ENCODE measurements at regions not wholly inside any gene's neighbourhood (a gene's known extent, or its start where the extent isn't known, plus 50 kb on each side); places are given as distances from the start of the nearest gene placed in this dataset.

DNA sequence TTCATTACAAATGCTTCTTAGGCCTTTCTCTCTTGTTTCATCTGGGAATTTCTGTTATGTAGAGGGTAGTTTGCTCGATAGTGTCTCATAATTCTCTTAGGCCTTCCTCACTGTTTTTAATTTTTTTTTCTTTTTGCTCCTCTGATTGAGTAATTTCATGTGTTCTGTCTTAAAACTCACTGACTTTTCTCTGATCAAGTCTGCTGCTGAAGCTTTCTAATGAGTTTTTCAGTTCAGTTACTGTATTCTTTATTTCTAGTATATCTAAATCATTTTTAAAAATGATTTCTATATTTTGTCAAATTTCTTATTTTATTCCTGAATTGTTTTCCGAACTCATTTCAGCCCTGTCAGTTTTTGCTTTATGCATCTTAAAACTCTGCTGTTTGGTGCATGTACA, 228.0 kb downstream of the MID1IP1 start:
- Histone ChIP-seq H3K4me3 (ENCODE audit: low read length) (no peak overlapping the region), H3K9me3 (ENCODE audit: control insufficient read depth, insufficient read depth, low read length) (peaks cover 6% of the 10 kb centered on the region), H3K27me3 (ENCODE audit: control insufficient read depth, insufficient read depth, low read length) (no peaks in the 10 kb centered on the region), H3K27ac (ENCODE audit: low read length) (no peak overlapping the region), H3K4me1 (ENCODE audit: control insufficient read depth, insufficient read depth, low read length) (no peaks in the 10 kb centered on the region), H3K36me3 (ENCODE audit: control insufficient read depth, insufficient read depth, low read length) (no peaks in the 10 kb centered on the region)
- TF ChIP-seq, protein P1, sequence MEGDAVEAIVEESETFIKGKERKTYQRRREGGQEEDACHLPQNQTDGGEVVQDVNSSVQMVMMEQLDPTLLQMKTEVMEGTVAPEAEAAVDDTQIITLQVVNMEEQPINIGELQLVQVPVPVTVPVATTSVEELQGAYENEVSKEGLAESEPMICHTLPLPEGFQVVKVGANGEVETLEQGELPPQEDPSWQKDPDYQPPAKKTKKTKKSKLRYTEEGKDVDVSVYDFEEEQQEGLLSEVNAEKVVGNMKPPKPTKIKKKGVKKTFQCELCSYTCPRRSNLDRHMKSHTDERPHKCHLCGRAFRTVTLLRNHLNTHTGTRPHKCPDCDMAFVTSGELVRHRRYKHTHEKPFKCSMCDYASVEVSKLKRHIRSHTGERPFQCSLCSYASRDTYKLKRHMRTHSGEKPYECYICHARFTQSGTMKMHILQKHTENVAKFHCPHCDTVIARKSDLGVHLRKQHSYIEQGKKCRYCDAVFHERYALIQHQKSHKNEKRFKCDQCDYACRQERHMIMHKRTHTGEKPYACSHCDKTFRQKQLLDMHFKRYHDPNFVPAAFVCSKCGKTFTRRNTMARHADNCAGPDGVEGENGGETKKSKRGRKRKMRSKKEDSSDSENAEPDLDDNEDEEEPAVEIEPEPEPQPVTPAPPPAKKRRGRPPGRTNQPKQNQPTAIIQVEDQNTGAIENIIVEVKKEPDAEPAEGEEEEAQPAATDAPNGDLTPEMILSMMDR (IDR thresholded peaks at IDR 0.05) = no peak
- Mint-ChIP-seq H3K27ac (no peak overlapping the region), H3K36me3 (peaks cover 19% of the 10 kb centered on the region), H3K9me3 (peaks cover 10 to 11% of the 10 kb centered on the region in 2 donors), H3K27me3 (ENCODE audit: low read depth in 2 of 2) (peaks cover 3 to 18% of the 10 kb centered on the region in 2 donors), H3K4me1 (no peaks in the 10 kb centered on the region), H3K4me3 (no peak overlapping the region)
- intact Hi-C loops (cut with micrococcal nuclease) = no loop called here
- ATAC-seq (no peak), DNase-seq (no peak)
- WGBS (ENCODE audit: insufficient coverage) = no CpG with 5 or more reads among the region's 2 CpGs

DNA sequence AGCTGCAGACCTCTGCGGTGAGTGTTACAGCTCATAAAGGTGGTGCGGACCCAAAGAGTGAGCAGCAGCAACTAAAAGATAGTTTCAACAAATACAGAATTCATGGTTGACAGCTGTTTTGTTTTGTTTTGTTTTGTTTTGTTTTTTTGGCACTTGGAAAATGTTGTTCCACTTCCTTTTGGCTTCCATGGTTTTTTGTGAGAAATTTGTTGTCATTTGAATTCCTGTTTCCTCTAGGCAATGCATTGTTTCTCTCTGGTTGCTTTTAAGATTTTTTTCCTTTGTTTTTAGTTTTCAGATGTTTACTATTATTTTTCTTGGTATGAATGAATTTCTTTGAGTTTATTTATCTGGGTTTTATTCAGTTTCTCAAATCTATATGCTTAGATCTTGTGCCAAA, 229.4 kb downstream of the MID1IP1 start:
- intact Hi-C loops (cut with micrococcal nuclease) = no loop called here
- Histone ChIP-seq H3K4me3 (ENCODE audit: low read length) (no peak overlapping the region), H3K27ac (ENCODE audit: low read length) (no peak overlapping the region), H3K4me1 (ENCODE audit: control insufficient read depth, insufficient read depth, low read length) (no peaks in the 10 kb centered on the region), H3K9me3 (ENCODE audit: control insufficient read depth, insufficient read depth, low read length) (peaks cover 6% of the 10 kb centered on the region), H3K36me3 (ENCODE audit: control insufficient read depth, insufficient read depth, low read length) (no peaks in the 10 kb centered on the region), H3K27me3 (ENCODE audit: control insufficient read depth, insufficient read depth, low read length) (no peaks in the 10 kb centered on the region)
- ATAC-seq (no peak), DNase-seq (no peak)
- Mint-ChIP-seq H3K4me3 (no peak overlapping the region), H3K27ac (no peak overlapping the region), H3K9me3 (peaks cover 10 to 11% of the 10 kb centered on the region in 2 donors), H3K4me1 (no peaks in the 10 kb centered on the region), H3K36me3 (peaks cover 19% of the 10 kb centered on the region), H3K27me3 (ENCODE audit: low read depth in 2 of 2) (peaks cover 3 to 14% of the 10 kb centered on the region in 2 donors)
- WGBS (ENCODE audit: insufficient coverage) = 94% methylated on average over 2 of the region's 2 CpGs
- TF ChIP-seq, protein P1 (IDR thresholded peaks at IDR 0.05) = no peak

DNA sequence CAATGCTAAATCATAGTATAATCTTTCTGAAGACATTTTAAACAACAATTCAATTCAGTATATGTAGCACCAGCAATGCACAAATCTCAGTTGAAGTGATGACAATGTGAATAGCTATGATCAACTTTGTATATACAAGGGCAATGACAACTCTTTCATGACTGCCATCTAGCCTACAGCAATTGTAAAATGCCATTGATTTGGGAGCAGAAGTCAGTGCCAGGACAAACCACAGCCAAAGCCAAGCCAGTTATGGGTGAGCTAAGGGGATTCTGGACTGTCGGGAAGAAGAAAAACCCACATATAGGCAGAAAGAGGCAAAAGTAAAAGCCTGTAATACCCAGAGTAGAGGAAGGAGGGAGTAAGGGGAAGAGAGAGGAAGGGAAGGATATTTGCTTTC, 238.6 kb downstream of the MID1IP1 start:
- no peaks in the 10 kb centered on the region for H3K9me3 ChIP-seq (ENCODE audit: control insufficient read depth, insufficient read depth, low read length)
- TF ChIP-seq, protein P1 (IDR thresholded peaks at IDR 0.05) = no peak
- ATAC-seq (no peak), DNase-seq (no peak)
- H3K27me3 ChIP-seq (ENCODE audit: control insufficient read depth, insufficient read depth, low read length) = no peaks in the 10 kb centered on the region
- H3K4me3 Mint-ChIP-seq = no peak overlapping the region
- H3K27ac ChIP-seq (ENCODE audit: low read length) = no peak overlapping the region
- H3K9me3 Mint-ChIP-seq = no peaks in the 10 kb centered on the region
- H3K4me1 Mint-ChIP-seq = no peaks in the 10 kb centered on the region
- H3K4me3 ChIP-seq (ENCODE audit: low read length) = no peak overlapping the region
- intact Hi-C loops (cut with micrococcal nuclease) = no loop called here
- no CpG with 5 or more reads among the region's 1 CpG for WGBS (ENCODE audit: insufficient coverage)
- no peaks in the 10 kb centered on the region for H3K4me1 ChIP-seq (ENCODE audit: control insufficient read depth, insufficient read depth, low read length)
- H3K27ac Mint-ChIP-seq = no peak overlapping the region
- no peaks in the 10 kb centered on the region for H3K36me3 Mint-ChIP-seq
- H3K36me3 ChIP-seq (ENCODE audit: control insufficient read depth, insufficient read depth, low read length) = no peaks in the 10 kb centered on the region
- peaks cover 7 to 14% of the 10 kb centered on the region in 2 donors for H3K27me3 Mint-ChIP-seq (ENCODE audit: low read depth in 2 of 2)

DNA sequence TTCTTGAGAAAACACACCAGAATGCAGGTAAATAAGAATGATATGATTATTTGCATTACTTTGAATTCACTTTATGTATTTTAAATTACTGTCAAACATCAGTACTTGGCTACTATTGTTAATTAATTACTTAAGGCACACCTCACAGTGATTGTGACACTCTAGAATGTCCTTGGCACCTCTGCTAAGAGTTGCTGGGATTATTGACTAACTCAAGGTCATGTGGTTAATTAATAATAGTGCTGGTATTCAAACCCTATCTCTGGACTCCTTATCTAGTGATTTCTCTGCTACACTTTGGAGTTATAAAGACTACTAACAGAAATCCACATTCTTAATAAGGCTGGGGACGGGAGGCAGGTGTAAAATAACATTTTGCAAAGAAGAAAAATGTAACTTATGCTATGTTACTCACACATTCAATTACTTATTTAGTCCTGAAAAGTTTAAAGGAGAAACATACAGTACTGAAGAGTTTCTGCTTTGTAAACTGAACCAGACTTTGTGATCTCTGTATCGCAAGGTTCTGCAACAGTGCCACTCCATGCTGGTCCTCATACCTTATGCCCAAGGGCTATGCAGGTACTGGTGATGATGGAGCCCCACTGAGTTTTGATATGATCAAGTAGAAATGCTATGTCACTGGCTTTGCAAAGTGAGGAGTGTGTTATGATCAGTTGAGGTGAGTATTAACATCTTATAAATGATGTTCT, 242.7 kb downstream of the MID1IP1 start:
- WGBS (ENCODE audit: insufficient coverage) = 100% methylated on average over 1 of the region's 2 CpGs
- H3K27ac Mint-ChIP-seq = no peak overlapping the region
- Histone ChIP-seq H3K4me1 (ENCODE audit: control insufficient read depth, insufficient read depth, low read length) (no peaks in the 10 kb centered on the region), H3K27me3 (ENCODE audit: control insufficient read depth, insufficient read depth, low read length) (no peaks in the 10 kb centered on the region), H3K4me3 (ENCODE audit: low read length) (no peak overlapping the region), H3K36me3 (ENCODE audit: control insufficient read depth, insufficient read depth, low read length) (no peaks in the 10 kb centered on the region), H3K27ac (ENCODE audit: low read length) (no peak overlapping the region), H3K9me3 (ENCODE audit: control insufficient read depth, insufficient read depth, low read length) (no peaks in the 10 kb centered on the region)
- peaks cover 2 to 14% of the 10 kb centered on the region in 2 donors for H3K27me3 Mint-ChIP-seq (ENCODE audit: low read depth in 2 of 2)
- no peak overlapping the region for H3K4me3 Mint-ChIP-seq
- no peaks in the 10 kb centered on the region for H3K36me3 Mint-ChIP-seq
- intact Hi-C loops (cut with micrococcal nuclease) = no loop called here
- TF ChIP-seq, protein P1 (IDR thresholded peaks at IDR 0.05) = no peak
- no peaks in the 10 kb centered on the region for H3K4me1 Mint-ChIP-seq
- H3K9me3 Mint-ChIP-seq = no peaks in the 10 kb centered on the region
- DNase-seq (no peak), ATAC-seq (no peak)

Measured in natural killer cell (primary cell).